ENCODE measurements at regions not wholly inside any gene's neighbourhood (a gene's known extent, or its start where the extent isn't known, plus 50 kb on each side); places are given as distances from the start of the nearest gene placed in this dataset.

DNA sequence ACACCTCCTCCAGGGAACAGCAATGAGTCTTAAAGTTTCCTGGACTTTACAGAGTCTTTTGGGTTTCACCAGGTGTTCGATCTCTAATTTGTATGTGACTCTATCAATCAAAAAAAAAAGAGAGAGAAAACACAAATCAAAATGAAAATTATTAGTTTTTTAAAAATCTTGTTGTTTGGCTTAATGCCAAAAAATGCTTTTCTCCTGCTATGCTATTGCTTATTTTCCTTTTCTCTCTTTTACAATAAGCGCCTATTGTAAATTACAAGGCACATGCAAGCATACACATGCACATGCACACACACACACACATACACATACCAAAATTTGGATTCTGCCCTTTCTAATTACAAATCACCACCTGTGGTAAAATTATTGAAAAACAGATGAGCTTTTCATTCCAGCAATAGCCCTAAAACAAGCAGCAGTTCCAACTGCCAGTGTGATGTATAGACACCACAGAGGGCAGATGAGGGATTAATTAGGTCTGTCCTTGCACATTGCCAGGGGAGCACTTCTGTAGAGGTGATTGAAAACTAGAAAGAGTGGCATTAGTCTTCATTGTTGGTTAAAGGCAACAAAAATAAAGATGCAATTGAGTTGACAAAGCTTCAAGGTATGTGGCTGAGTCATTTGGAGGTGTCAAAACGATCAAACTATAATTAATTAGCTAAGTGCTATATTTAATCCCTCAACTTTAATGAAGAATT, 631.7 kb downstream of the TFAP2B start:
- TF ChIP-seq, protein P1, sequence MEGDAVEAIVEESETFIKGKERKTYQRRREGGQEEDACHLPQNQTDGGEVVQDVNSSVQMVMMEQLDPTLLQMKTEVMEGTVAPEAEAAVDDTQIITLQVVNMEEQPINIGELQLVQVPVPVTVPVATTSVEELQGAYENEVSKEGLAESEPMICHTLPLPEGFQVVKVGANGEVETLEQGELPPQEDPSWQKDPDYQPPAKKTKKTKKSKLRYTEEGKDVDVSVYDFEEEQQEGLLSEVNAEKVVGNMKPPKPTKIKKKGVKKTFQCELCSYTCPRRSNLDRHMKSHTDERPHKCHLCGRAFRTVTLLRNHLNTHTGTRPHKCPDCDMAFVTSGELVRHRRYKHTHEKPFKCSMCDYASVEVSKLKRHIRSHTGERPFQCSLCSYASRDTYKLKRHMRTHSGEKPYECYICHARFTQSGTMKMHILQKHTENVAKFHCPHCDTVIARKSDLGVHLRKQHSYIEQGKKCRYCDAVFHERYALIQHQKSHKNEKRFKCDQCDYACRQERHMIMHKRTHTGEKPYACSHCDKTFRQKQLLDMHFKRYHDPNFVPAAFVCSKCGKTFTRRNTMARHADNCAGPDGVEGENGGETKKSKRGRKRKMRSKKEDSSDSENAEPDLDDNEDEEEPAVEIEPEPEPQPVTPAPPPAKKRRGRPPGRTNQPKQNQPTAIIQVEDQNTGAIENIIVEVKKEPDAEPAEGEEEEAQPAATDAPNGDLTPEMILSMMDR (optimal IDR thresholded peaks at IDR 0.05 in 1 of 3, IDR thresholded peaks at IDR 0.05 in 1 of 3, conservative IDR thresholded peaks at IDR 0.05 in 1 of 3; ENCODE audit: extremely low read depth in 1 of 3, insufficient read depth in 2 of 3, low read length in 3 of 3) = no peak
- no peak for TF ChIP-seq EZH2 (IDR thresholded peaks at IDR 0.05; ENCODE audit: low read length)

All from keratinocyte (primary cell).